NCI-H1092 treated with DMSO at 0.1 percent for 48 hours (cell line): ENCODE measurements at regions not wholly inside any gene's neighbourhood (a gene's known extent, or its start where the extent isn't known, plus 50 kb on each side); places are given as distances from the start of the nearest gene placed in this dataset.

Source experiments
- DNase-seq: peaks from one replicate; lab custom pipeline; 2025; lab: John Stamatoyannopoulos, UW

DNA sequence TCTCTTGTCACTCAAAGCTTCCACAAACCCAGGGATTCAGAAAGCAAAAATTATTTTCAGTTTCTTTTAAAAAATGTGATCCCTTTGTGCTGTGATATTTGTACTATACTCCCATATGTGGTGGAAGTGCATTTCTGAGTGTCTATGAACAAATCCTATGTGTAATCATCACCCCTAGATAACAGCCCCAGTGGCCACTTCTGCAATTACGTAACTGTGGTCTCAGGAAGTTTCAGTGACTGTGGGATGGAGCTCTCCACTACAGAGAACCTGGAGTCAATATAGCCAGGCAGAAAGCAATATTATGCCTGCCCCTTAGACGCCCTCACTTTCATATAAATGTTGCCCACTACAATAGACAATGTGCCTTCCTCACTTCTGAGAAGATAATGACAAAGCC, 1101.7 kb upstream of the GHITM start:
- no peak for DNase-seq

GRCh38 chr10:83038631-83039030, 1100.7 kb upstream of the GHITM start:
- no peak for DNase-seq

GRCh38 chr10:83045731-83046130, 1093.6 kb upstream of the GHITM start:
- DNase-seq = no peak

GRCh38 chr10:83050815-83051214, 1088.5 kb upstream of the GHITM start:
- DNase-seq = no peak

DNA sequence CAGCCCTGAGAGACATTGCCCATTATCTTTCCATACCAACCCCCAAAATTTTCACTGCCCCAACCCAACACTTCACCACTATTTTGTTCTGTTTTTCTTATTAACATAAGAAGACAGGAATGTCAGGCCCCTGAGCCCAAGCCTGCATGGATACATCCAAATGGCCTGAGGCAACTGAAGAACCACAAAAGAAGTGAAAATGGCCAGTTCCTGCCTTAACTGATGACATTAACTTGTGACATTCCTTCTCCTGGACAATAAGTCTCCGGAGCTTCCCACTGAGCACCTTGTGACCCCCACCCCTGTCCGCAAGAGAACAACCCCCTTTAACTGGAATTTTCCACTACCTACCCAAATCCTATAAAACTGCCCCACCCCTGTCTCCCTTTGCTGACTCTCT, 1076.4 kb upstream of the GHITM start:
- DNase-seq = no peak

GRCh38 chr10:83073472-83073871, 1065.8 kb upstream of the GHITM start:
- no peak for DNase-seq

GRCh38 chr10:83075016-83075814, 1064.1 kb upstream of the GHITM start:
- peak; percentile 37 for DNase-seq

DNA sequence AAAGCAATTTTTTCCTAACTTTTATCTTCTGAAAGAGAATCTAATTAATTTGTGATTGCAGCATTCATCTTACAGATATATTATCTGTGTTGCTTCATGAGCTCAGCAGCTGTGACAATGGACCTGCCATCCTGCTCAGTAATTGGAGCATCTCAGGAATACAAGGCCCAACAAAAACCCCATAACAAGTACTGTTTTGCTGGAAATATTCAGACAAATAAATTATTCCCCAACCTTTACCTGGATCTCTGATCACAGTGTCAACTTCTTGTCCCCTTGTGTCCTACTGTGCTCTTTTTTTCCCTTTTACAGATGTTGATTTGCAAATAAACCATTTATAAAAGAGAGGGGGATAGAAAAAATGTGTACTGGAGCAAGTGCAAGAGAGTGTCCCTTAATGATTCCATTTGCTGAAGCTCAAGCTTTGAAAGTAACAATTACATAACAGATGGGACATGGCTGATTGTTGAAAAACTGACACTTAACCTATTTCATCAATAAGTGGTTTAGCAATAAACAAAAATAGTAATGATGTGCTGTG, 1063.4 kb upstream of the GHITM start:
- DNase-seq = peak; percentile 28

DNA sequence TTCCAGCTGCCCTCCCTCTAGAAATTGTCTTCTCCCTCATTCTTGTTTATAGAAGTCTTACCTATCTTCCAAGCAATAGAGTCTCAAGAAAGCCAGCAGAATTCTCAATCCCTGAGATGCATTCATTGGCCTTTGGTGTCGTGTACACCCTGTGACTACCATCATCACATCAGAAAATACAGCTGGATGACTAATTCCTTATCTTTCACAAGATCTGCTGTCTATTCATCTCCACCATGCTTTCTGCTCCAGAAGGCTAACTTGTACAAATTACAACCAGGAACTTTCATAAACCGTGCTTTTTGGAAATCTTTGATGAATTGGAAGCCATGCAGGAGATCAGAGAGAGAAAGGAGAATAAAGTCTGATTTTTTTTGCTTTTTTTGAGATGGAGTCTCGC, 1062.9 kb upstream of the GHITM start:
- no peak for DNase-seq

GRCh38 chr10:83078160-83078559, 1061.1 kb upstream of the GHITM start:
- DNase-seq = no peak

GRCh38 chr10:83078645-83079044, 1060.7 kb upstream of the GHITM start:
- no peak for DNase-seq

- no peak for DNase-seq
These were observed 1055.5 kb upstream of the GHITM start for GRCh38 chr10:83083831-83084230.

- no peak for DNase-seq
These were observed 1050.0 kb upstream of the GHITM start for GRCh38 chr10:83089335-83089734.

GRCh38 chr10:83104616-83105015, 1034.7 kb upstream of the GHITM start:
- no peak for DNase-seq

GRCh38 chr10:83108565-83109333, 1030.6 kb upstream of the GHITM start:
- no peak for DNase-seq

DNA sequence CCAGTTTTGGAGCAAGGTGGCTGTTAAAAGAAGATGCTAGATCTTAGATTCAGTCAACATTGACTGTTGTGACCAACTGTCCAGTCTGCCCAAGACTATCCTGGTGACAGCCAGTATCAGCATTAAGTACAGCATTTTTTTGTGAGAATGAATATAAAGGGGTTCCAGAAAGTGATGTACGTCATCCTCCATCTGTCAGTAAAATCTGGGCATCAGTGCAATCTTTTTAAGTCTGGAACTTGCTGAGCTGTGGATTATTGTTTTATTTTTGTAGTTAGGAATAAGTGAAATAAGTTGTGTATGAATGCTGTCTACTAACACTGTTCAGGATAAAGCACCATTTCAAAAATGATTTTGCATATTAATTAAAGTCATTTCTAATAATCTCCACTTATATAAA, 1020.0 kb upstream of the GHITM start:
- no peak for DNase-seq

DNA sequence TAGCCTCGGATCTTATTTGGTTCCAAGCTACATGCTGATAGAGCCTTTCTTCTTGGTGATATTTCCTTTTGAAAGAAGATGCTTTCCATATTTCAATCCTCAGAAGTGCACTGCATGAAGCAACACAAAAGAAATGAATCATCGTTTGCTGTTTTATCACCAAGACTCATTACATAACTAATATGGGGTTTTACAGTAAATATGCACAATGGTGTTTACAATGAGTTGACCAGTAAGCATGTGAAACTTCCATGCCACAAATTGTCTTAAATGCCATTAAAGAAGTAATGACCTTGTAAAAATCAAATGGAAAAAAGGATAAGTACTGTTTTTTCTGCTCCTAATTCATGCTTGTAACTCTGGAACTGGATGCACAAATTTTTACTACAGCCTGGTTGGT, 1017.0 kb upstream of the GHITM start:
- DNase-seq = no peak

DNA sequence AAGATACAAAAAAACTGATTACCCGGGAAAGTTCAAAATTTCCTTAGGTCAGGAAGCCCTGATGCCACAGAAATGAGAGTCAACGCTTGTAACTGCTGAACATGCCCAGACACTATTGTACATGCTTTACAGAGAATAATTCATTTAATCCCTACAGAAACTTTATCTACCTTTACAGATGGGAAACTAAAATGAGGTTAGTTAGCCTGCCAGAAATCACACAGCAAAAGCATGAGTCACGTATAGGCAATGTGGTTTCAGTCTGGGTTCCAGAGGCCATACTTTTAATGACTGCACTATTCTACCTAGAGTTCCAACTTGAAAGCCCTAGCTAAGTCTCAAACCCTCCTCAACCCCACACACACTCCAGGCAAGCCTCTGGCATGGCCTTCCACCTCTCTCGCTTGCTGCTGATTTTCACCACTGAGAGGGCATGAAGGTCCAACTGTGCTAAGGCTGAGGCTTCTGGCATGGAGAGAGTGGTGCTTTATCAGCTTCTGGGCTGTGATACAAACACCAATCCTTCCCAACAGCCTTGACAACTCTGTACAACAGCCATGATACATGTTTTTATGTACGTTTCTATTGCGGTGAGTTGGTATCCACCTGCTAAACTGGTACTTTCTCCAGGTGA, 1011.2 kb upstream of the GHITM start:
- DNase-seq = no peak

- no peak for DNase-seq
These were observed 998.5 kb upstream of the GHITM start for GRCh38 chr10:83140811-83141210.

DNA sequence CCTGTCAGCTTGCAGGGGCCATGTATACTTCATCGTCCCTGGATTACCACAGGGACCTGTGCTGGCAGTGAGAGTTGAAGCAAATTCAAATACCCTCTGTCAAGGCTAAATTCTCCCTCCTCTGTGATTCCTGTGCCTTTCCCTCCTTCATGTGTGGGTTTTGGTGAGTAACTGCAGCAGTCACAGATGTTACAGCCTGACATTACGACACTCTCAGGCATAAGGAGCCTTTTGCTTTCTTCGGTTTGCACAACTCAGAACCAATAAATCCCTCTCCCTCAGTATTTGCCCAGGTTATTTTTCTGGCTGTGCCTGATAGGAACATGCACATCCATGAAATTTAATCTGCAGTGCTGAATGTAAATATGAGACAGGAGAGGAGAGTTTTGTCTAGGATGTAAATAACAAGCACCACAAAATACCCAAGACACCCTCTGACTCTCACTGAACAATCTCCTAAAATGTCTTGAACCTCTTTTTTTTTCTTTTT, 997.2 kb upstream of the GHITM start:
- DNase-seq = no peak

DNA sequence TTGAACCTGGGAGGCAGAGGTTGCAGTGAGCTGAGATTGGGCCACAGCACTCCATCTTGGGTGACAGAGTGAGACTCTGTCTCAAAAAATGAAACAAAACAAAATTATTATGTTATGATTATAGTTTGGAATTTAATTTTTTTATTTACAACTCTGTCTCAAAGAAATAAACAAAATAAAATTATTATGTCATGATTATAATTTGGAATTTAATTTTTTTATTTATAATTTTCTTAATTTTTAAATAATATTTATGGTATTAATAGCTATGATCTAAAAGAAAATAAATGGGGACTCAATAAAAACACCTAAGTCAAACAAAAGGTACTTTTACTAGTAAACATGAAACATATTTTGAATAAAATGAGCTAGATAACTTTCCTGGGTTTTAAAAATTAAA, 994.8 kb upstream of the GHITM start:
- DNase-seq = no peak

GRCh38 chr10:83153714-83154113, 985.6 kb upstream of the GHITM start:
- DNase-seq = no peak

DNA sequence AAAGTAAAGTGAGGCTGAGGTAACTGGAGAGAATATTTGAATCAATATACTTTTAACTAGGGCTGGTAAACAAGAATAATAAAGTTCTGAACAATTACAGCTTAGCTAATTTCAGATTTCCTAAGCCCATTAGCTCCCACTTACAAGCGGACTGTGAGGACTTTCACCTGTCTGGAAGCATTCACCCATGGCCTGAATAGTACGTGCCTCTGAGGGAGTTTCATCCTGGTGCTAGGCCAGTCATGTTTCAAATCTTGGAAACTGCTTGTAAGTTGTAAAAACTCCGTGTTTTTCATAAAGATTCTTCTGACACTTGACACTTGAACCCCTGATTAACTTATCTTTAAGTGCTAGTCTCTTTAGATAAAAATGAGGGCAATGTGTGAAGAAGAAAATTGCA, 975.2 kb upstream of the GHITM start:
- no peak for DNase-seq
